Activated CD8-positive, alpha-beta memory T cell treated with anti-CD3 and anti-CD28 coated beads, Interleukin-2, amount 50 U/mL, for 48 hours (primary cell): ENCODE measurements at regions not wholly inside any gene's neighbourhood (a gene's known extent, or its start where the extent isn't known, plus 50 kb on each side); places are given as distances from the start of the nearest gene placed in this dataset.
"Not testable (repeated sequence)": the region's sequence is repeated elsewhere in the genome, so short reads cannot be mapped to it uniquely, and the experiment has no call there.

ENCODE experiments used
- DNase-seq: peaks from one replicate; pipeline ENCODE4 v3.0.0-alpha.2; 2020

DNA sequence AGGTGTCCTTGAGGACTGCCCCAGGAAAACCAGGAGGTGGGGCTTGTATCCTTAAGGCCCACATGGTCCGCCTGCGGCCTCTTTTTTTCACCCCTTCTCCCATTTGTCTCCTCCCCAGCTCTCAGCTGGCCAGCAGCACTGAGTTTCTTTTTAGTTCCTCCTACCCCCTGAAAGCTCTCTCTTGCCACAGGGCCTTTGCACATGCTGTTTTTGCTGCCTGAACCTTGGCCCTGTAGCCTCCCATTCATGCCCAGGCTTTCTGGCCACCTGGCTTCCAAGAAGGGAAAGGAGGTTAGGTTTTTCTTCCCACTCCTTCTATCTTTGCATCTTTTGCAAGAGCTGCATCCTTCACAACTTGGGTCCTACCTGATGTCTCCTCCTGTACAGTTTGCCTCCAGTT, 358.1 kb downstream of the VRK1 start:
- DNase-seq, result no peak

DNA sequence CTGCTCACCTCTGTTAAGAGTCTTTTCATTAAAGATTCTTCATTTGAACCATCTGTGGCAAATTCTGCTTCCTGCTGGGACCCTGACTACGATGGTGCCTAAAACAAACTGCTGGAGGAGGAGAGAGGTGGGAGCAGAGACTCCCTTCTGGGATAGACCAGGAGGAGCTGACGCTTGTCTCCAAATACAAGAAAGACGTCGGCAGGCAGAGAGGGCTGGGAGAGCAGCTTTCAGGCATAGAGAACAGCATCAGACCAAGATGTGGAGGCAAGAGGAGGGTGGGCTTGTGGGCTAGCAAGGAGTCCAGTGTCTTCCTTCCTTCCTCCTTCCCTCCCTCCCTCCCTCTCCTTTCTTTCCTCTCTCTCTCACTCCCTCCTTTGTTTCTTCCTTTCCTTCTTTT, 358.6 kb downstream of the VRK1 start:
- DNase-seq, result no peak

- no peak for DNase-seq
Measured at GRCh38 chr14:97156705-97157104, 359.5 kb downstream of the VRK1 start.

DNA sequence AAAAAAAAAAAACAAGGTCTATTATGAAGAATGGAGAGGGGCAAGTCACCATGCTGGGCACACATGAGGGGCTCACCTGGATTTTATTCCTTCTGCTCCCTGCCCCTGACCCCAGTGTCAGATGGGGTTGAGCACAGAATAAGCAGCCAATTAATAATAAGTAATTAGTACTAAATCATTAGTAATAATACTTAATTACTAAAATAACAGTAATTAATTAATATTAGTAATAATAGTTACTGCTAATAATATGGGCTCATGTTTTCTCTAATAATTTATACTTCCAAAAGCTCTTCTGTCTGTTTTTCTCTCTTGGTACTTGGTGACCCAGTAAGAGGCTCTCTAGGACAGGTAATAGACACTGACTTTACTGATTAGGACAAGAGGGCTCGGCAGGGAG, 360.9 kb downstream of the VRK1 start:
- DNase-seq, result no peak

DNA sequence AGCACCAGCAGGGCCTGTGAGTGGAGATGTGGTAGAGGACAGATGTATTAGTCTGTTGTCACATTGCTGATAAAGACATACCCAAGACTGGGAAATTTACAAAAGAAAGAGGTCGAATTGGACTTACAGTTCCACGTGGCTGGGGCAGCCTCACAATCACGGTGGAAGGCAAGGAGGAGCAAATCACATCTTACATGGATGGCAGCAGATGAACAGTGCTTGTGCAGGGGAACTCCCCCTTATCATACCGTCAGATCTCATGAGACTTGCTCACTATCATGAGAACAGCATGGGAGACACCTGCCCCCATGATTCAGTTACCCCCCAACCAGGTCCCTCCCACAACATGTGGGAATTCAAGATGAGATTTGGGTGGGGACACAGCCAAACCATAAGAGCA, 361.9 kb downstream of the VRK1 start:
- DNase-seq, result no peak

- DNase-seq, result no peak
Measured at GRCh38 chr14:97162621-97163020, 365.4 kb downstream of the VRK1 start.

DNA sequence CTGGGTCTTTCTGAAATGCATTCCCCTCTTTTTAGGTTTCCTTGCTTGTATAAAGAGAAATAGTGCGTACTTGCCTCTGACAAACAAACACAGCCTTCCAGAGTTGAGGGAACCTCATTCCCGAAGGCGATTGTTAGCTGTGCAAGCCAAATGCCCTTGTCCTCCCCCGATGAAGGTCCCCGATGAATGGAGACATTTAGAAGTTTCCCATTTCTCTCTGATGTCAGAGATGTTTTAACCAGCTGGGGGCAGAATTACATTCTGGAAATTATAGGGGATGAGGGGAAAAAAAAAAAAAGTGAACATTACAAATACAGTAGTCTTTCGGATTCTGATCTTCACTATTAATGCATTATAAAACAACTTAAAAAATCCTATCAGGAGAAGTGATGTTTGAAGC, 366.8 kb downstream of the VRK1 start:
- DNase-seq, result no peak

GRCh38 chr14:97166497-97166896, 369.3 kb downstream of the VRK1 start:
- DNase-seq, result no peak

DNA sequence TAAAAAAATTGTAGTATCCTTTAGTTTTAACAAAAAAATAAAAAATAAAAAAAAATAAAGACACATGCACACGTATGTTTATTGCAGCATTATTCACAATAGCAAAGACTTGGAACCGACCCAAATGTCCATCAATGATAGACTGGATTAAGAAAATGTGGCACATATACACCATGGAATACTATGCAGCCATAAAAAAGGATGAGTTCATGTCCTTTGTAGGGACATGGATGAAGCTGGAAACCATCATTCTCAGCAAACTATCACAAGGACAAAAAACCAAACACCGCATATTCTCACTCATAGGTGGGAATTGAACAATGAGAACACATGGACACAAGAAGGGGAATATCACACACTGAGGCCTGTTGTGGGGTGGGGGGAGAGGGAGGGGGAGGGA, 370.4 kb downstream of the VRK1 start:
- DNase-seq, result not testable (repeated sequence)

- no peak for DNase-seq
Measured at GRCh38 chr14:97172644-97173043, 375.5 kb downstream of the VRK1 start.

- no peak for DNase-seq
Measured at GRCh38 chr14:97177016-97177415, 379.8 kb downstream of the VRK1 start.

GRCh38 chr14:97177635-97178034, 380.5 kb downstream of the VRK1 start:
- no peak for DNase-seq

DNA sequence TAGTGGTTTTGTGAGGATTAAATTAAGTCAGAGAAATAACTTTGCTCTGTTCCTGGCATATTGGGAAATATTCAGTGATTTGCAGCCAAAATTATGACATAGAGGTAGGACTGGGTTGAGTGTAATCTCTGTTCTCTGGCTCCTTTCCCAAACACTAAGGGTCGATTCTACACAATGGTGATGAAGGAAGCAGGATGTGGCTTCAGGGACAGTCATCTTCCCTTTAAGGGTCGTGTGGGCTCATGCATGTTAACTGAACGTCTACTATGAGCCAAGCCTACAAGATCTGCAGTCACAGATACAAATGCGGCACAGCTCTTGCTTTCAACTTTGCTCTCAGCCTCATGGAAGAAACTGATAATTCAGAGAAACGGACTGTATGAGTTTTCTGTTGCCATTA, 381.6 kb downstream of the VRK1 start:
- no peak for DNase-seq

GRCh38 chr14:97179573-97179972, 382.4 kb downstream of the VRK1 start:
- DNase-seq, result no peak

GRCh38 chr14:97180304-97181200, 383.4 kb downstream of the VRK1 start:
- DNase-seq, result no peak

DNA sequence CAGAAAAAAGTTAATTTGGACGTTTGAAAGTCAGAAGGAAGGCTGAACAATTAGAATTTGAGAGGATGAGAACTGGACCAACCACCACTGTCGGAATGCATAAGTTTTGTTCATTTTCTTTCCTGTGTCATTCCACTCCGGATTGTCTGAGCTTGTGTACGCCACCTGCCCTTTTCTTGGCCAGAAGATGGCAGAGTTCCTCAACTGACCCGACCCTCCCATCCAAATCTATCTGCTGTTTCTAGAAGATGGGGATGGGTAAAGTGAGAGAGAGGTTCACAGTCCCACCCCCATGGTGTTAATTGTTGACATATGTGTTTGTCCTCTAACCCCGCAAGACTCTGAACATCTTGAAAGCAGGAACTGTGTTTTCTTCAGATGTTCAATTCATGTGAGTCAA, 388.0 kb downstream of the VRK1 start:
- DNase-seq, result no peak

GRCh38 chr14:97187916-97188315, 390.7 kb downstream of the VRK1 start:
- DNase-seq, result no peak

GRCh38 chr14:97196336-97196735, 399.2 kb downstream of the VRK1 start:
- no peak for DNase-seq

GRCh38 chr14:97198813-97199212, 401.6 kb downstream of the VRK1 start:
- no peak for DNase-seq

- no peak for DNase-seq
Measured at GRCh38 chr14:97200245-97200644, 403.1 kb downstream of the VRK1 start.

DNA sequence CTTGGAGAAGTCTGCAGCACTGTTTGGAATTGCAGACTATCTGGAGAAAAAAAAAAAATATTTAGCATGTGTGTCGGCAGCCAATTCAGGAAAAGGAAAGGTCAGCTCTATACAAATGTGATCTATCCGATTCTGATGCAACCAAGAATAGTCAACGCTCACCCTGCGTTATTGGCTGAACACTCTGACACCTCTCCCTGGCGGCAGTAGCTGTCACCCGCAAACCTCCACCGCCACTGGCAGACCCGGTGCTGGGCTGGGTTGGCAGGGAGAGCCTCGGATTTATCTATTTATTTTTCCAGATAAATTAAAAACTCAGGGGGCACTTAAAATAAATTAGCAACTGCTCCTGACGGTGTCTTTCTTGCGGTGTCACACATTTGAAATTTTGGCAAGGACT, 409.7 kb downstream of the VRK1 start:
- DNase-seq, result no peak

- DNase-seq, result no peak
Measured at GRCh38 chr14:97210202-97210601, 413.0 kb downstream of the VRK1 start.

GRCh38 chr14:97212399-97212798, 415.2 kb downstream of the VRK1 start:
- DNase-seq, result no peak

DNA sequence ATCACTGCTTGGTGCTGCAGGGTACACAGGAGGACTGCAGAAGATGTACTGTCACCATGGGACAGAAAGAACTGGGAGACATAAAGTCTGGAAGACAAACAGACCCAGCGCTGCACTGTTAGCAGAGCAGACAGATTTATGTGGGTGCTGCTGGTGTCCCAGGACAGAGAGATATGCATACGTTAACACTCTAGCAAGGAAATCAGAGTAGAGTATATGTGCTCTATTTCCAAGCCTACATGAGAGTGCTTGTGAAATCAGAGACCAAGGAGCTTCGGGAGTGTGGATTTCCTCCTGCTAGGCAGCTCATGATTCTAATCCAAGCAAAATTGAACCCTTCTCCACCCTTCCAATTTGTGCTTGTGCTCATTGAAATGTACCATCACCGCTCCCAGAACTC, 416.5 kb downstream of the VRK1 start:
- no peak for DNase-seq
